Nucleus accumbens (tissue), 56 donors: ENCODE measurements at regions not wholly inside any gene's neighbourhood (a gene's known extent, or its start where the extent isn't known, plus 50 kb on each side); places are given as distances from the start of the nearest gene placed in this dataset.

Experiments
- DNase-seq, 56 donors: peaks; one replicate each; lab custom pipeline; 2025; lab: John Stamatoyannopoulos, UW

GRCh38 chr4:19375136-19375804 is 876.4 kb upstream of the SLIT2 start:
- no peak for DNase-seq

DNA sequence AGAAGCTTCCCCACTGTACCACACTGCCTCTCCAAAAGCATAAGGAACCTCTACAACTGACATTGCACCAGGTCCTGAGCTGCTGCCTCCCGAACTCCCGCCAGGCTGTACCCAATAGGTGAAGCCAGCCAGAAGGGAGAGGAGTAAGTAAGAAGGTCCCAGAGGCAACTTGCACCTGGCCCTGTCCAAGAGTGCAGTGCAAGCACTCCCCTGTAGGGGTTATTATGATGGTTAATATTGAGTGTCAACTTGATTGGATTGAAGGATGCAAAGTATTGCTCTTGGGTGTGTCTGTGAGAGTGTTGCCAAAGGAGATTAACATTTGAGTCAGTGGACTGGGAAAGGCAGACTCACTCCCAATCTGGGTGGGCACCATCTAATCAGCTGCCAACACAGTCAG is 879.3 kb upstream of the SLIT2 start:
- DNase-seq, result no peak

DNA sequence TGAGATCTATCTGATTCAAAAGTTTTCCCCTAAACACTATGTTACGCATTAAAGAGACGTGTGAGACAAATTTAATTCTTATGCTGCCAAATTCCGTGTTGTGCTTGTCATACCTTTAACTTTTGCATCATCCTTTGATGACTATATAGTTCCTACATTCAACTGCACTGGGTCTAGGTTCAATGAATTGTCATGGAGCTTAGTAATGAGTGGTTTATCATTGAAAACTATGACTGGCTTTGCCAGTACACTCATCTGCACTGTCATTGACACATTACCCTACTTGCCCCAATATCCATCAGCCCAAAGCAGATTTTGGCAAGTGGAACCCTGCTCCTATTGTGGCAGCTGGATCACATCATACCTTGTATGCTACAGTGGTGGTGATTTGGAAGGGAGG is 882.9 kb upstream of the SLIT2 start:
- DNase-seq, result no peak

DNA sequence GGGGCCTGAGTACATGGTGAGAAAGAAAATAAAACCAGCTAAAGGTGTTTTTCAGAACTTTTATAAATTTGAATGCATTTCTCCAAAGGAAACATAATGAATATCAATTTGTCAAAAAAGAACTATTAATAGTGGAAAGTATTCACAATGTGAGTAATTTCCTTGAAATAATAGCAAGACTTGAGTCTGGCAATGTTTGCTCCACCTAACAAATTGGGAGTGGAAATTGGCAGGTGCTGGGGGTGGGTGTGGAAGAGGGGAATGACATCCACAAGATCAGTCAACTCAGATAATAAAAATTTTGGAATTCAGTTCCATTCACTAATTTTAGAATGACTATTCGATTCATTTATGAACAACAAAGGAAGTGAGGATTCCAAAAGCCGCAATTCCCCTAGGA is 884.8 kb upstream of the SLIT2 start:
- peak in 8 of 56 donors; percentile 0 to 35 (median 2) for DNase-seq

- DNase-seq, result no peak
Measured at GRCh38 chr4:19358015-19358414, 893.7 kb upstream of the SLIT2 start.

- no peak for DNase-seq
Measured at GRCh38 chr4:19349416-19349815, 902.3 kb upstream of the SLIT2 start.

DNA sequence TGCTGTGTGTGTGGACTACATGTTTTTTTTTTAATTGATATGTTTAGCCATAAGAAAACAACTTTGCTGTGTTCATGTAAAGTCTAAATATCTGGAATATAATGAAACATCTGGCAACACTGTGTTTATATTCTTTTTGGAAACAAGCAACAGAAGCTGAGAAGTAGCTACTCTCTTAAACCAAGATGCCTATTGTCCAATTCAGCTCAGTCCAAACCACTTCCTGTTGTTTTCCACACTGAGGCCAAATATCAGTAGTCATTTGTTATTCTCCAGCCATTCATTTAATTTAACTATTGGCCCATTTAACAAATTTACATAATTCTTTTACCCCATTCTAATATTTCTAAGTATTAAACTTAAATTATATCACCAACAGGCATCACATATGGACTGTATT is 903.0 kb upstream of the SLIT2 start:
- no peak for DNase-seq

DNA sequence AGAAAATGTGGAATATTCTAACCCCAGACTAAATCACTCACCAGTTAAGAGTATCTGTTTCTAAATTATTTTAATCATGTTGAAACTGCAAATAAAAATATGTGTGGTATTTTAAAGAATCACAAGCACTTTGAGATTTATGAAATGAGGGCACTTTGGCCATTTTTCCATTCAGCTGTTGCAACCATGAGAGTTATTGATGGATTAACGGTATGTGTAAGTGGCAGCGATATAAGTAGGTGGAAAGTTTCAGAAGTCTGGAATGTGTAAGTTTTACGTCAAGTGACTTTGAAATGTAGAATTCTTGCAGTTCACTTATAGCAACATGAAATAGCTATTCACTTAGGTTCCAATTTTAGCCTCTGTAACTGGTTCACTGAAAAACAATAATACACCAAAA is 905.1 kb upstream of the SLIT2 start:
- DNase-seq, result no peak

GRCh38 chr4:19329631-19330030 is 922.1 kb upstream of the SLIT2 start:
- no peak for DNase-seq

DNA sequence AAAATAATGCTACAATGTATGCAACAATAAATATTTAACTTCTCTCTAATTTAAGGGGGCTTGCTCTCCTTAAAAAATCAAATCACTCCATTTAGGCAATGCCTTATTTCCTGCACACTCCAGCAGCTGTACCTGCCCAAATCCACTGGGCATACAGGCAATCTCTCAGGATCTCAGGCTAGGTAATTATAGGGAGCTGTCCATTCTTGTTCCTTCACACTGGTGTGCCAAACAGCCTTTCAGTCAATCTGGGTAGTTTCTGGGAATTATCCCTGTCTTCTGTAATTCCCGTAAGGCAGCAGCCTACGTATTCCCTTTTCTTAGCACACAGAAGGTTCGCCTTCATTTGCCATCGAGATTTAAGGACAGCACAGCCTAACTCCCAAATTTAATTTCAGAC is 922.6 kb upstream of the SLIT2 start:
- no peak for DNase-seq

- no peak for DNase-seq
Measured at GRCh38 chr4:19327364-19327763, 924.3 kb upstream of the SLIT2 start.

DNA sequence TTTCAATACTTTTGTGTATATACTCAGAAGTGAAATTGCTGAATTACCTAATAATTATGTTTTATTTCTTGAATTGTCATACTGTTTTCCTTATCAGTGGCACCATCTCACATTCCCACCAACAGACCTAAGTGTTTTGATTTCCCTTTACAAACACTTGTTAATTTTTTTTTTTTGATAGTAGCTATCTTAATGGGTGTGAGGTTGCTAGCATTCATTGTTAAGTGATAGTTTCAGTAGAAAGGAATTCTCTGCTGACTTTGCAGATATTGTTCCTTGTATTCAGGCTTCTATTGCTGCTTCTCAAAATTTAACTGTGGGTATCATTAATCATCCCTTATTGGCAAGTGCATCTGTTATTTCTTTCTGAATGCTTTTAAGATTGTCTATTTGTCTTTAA is 927.5 kb upstream of the SLIT2 start:
- no peak for DNase-seq

- DNase-seq, result no peak
Measured at GRCh38 chr4:19319607-19320006, 932.1 kb upstream of the SLIT2 start.

- no peak for DNase-seq
Measured at GRCh38 chr4:19317377-19317776, 934.3 kb upstream of the SLIT2 start.

- no peak for DNase-seq
Measured at GRCh38 chr4:19314116-19314515, 937.6 kb upstream of the SLIT2 start.

DNA sequence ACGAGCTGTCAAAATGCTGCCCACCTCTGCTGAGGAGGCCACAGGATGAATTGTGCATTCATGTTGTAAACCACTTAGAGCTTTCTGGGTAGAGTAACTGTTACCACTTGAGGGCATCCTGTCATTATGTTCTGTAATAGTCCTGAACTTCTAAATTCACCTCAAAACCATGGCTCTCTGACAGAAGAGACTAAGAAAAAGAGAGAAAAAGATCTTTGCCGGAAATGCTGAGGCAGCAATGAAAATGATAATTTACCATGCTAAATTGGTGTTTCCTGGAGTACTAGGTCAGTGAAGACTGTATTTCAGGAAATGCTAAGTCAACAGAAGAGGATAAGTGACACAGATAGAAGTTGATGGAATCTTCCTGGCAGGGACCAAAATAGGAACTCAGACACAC is 942.3 kb upstream of the SLIT2 start:
- DNase-seq, result no peak

DNA sequence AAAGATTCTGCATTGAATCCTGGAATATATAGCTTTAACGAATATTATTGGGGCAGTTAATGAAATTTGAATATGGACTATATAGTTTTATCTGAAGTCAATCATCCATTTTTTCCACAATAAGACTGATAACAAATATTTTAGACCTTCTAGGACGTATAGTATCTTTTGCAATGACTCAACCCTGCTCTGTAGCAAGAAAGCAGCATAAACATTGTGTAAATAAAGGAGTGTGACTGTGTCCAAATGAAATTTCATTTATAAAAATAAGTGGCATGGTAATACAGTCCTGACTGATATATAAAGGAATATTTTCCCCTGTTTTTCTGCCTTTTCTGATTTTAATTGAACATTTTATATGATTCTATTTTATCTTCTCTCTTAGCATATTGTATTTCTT is 947.7 kb upstream of the SLIT2 start:
- no peak for DNase-seq

GRCh38 chr4:19301527-19301926 is 950.2 kb upstream of the SLIT2 start:
- no peak for DNase-seq

DNA sequence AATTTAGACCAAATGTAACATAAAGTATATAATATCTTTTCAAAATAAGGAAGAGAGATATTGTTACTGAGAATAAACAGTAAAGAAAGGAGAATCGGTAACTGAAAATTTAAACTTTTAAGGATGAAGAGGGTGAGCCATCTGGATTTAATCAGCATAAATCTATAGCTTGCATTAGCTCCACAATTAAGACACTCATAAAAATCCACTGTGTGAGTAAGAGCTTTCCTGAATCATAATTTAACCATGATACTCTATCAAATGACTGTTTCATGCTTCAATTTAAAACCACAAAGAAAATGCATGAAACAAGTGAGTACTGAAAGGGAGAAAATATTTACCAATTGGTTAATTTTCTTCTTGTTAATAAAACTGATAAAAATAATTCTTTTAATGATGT is 951.5 kb upstream of the SLIT2 start:
- DNase-seq, result no peak

GRCh38 chr4:19298998-19299397 is 952.7 kb upstream of the SLIT2 start:
- DNase-seq, result no peak

DNA sequence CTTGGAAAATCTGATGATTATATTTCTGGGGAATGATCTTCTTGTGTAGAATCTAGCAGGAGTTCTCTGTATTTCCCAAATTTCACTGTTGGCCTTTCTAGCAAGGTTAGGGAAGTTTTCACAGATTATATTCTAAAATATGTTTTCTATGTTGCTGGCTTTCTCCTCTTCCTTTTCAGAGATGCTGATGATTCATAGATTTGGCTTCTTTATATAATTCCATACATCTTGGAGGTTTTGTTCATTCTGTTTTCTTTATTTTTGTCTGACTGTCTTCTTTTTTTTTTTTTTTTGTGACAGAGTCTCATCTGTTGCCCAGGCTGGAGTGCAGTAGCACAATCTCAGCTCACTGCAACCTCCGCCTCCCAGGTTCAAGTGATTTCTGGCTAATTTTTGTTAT is 957.9 kb upstream of the SLIT2 start:
- DNase-seq, result no peak

DNA sequence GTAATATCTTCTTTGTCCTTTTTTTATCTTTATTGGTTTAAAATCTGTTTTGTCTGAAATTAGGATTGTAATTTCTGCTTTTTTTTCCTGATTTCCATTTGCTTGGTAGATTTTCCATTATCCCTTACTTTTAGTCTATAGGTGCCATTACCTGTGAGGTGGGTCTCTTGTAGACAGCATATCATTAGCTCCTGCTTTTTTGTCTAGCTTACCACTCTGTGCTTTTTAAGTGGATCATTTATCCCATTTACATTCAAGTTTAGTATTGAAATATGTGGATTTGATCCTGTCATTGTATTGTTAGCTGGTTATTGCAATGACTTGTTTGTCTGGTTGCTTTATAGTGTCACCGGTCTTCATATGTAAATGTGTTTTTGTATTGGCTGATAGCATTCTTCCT is 958.6 kb upstream of the SLIT2 start:
- no peak for DNase-seq

DNA sequence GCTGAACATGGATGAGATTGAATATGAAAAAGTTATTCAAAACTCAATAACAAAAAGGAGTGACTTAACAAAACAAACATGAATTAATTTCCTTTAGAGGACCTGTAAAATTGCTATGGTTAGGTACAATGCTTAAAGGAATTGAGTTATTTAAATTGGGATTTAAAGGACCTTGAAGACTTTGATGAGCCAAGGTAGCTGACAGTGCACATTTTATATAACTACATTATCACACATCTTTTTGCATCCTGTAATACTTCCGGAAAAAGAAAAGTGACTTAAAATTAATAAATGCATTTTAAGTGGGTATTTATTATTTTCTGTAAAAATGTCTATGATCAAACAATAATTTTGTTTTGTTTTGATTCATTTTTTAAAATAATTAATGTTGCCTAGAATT is 964.8 kb upstream of the SLIT2 start:
- DNase-seq, result no peak
